HG02678 (cell line): ENCODE measurements at regions not wholly inside any gene's neighbourhood (a gene's known extent, or its start where the extent isn't known, plus 50 kb on each side); places are given as distances from the start of the nearest gene placed in this dataset.
"Not testable (repeated sequence)": the region's sequence is repeated elsewhere in the genome, so short reads cannot be mapped to it uniquely, and the experiment has no call there.

Experiments
- ATAC-seq: cut with Tn5 transposase; IDR thresholded peaks from one replicate; pipeline ENCODE4 v1.9.1; 2021; ENCODE audit warnings: mild to moderate bottlenecking, moderate library complexity; ENCODE audit not compliant: unreplicated experiment

- no peak for ATAC-seq
These were observed 73.9 kb downstream of the RMI1 start for GRCh38 chr9:84054341-84055010.

- ATAC-seq = no peak
These were observed 77.1 kb downstream of the RMI1 start for GRCh38 chr9:84057662-84058061.

GRCh38 chr9:84059936-84060335, 79.3 kb downstream of the RMI1 start:
- no peak for ATAC-seq

DNA sequence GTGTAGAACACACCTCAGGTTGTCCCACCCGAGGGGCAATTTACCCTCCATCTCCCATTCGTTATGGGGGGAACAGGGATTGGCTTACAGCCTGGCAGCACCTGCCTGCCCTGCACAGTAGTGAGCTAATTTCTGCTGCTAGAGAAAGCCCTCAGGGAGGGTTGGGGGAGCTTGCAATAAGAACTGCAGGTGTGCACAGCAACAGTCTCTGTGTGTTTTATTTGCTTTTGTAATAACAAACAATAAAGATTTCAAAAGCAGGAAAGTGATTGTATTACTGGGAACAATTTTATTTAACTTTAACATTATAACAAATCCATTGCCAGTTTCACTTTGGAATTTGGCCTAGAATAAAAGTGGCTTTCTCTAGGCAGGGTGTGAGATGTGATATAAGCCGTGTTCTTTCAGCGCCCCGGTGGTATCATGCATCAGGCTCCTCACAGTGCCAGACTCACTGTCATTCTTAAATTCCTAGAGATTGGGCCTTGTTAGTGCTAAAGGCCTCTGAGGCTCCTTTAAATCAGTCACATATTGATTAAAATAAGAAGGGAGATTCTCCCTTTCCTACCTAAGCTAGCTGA, 81.1 kb downstream of the RMI1 start:
- no peak for ATAC-seq

- ATAC-seq = no peak
These were observed 81.9 kb downstream of the RMI1 start for GRCh38 chr9:84062538-84062937.

DNA sequence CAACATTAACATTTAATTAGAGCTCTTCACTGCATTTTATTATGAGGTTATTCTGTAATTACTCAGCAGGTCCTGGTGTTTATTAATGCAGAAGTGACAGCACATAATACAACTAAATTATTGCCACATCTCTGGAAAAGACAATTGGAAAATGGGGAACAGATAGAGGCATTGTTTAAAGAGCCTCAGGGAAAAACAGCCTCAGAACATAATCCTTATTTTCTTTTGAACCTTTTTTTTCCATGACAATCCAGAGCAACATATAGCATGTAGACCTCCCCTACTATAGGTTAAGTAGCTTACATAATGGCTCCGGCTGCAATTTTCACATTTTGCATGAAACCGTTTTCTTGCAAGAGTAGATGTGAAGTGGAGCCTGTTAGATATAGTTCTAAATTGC, 87.2 kb downstream of the RMI1 start:
- no peak for ATAC-seq

DNA sequence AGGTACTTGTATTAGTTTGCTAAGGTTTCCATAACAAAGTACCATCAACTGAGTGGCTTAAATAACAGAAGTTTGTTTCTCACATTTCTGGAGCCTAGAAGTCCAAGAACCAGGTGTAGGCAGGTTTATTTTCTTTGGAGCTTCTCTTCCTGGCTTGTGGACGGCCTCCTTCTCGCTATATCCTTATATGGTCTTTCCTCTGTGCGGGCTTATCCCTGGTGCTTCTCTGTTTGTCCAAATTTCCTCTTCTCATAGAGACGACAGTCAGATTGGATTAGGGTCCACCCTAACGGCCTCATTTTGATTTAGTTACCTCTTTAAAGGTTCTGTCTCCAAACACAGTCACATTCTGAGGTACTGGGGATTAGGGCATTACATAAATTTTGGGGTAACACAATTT, 88.3 kb downstream of the RMI1 start:
- no peak for ATAC-seq

GRCh38 chr9:84070590-84070989, 90.0 kb downstream of the RMI1 start:
- no peak for ATAC-seq

GRCh38 chr9:84072621-84073180, 92.1 kb downstream of the RMI1 start:
- ATAC-seq = no peak

DNA sequence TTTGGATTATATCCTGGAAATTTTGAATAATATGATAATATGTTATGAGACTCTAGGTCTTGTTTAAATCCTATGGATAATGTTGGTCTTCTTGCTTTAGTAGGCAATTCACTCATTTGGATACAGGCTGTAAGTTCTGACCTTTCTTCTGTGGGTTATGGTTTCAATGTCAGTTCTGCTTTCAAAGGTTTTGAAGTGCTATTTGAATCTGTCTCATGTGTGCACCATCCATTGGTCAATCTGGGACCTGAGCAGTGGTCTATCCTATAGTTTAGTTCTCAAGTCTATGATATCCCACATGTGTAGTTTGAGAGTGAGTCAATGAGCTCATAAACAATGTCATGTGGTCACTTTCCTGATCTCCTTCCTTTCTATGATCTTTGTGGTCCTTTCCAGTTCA, 94.4 kb downstream of the RMI1 start:
- ATAC-seq = no peak

GRCh38 chr9:84076384-84076783, 95.8 kb downstream of the RMI1 start:
- ATAC-seq = no peak

- not testable (repeated sequence) for ATAC-seq
These were observed 97.2 kb downstream of the RMI1 start for GRCh38 chr9:84077816-84078215.

DNA sequence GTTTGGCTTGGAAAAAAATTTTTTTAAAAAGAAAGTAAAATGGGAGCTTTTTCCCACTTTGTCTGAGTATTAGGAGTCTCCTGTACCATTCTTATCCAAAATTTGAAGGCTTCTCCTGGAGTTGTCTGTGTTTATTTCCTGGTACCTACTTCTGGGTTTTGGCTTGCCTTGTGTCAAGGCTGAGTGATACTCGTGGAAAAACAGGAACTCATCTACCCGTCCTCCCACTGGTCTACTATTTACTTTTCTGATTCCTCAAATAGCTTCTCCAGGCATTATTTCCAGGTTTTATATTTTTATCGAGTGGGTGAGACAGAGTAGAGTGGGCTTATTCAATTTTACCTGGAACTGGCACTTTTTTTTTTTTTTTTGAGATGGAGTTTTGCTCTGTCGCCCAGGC, 99.4 kb downstream of the RMI1 start:
- no peak for ATAC-seq

DNA sequence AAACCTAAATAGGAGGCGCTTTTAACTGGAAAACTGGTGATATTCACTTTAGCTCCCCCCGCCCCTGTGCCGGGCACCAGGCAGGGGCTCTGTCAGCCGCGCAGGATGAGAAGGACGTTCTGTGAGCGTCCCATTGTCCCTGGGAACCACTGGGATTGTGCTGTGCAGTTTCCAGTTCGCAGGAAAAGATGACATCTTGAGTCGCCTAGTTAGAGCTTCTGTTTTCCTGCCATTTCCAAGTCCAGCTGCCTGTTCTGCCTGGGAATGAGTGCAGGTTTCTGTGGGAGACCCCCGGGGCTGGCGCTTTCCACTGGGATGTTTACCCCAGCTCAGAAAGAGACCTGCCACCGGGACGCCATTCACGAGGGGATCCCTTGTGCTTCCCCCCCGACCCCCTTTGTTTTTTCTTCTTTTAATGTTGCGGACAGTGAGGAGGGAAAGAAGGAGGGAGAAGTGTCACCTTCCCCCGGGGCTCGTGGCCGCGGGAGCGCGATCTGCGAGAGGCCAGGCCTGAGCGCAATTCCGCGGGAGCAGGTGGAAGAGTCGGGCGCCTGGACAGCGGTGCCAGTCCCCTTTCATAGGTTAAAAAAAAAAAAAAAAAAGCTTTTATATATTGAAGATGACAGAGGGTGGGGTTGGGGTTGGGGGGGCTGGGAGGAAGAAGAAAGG, 121.5 kb downstream of the RMI1 start:
- ATAC-seq = no peak

GRCh38 chr9:84103651-84104377, 123.2 kb downstream of the RMI1 start:
- ATAC-seq = no peak

DNA sequence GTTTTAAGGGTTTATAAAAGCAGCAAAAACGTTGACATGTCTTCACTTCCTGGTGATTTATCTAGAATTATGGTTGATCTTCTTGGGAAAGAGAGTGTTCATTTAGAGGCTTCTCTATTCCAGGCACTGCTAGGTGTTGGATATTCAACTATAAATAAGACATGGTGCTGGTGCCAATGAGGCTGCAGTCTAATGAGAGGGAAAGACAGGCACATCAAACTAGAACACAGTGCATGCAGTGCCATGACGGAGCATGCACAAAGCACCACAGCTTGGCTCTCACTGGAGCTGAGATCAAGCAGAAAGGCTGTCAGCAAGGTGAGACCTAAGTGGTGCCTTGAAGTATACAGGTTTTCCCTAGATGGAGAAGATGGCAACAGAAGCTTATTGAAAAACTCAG, 126.5 kb downstream of the RMI1 start:
- no peak for ATAC-seq

DNA sequence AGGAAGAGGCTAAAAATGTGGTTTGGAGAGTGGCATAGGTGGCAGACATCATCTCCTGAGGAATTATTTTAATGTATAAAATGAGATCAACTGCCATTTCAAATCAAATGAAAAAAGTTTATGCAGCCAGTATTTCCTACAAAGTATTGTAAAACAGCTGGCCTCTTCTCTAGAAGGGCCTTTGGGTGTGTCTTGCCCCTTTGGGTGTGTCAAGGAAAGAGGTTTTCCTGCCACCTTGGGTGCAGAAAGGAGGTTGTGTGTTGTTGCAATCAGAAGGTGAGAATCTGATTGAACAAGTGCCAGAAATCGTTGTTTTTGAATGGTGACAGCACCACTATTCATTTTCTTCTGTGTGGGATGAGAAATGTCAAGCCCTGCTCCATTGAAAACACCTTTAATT, 127.4 kb downstream of the RMI1 start:
- no peak for ATAC-seq

- ATAC-seq = no peak
These were observed 131.1 kb downstream of the RMI1 start for GRCh38 chr9:84111726-84112125.

GRCh38 chr9:84121991-84122523, 141.5 kb downstream of the RMI1 start:
- no peak for ATAC-seq

DNA sequence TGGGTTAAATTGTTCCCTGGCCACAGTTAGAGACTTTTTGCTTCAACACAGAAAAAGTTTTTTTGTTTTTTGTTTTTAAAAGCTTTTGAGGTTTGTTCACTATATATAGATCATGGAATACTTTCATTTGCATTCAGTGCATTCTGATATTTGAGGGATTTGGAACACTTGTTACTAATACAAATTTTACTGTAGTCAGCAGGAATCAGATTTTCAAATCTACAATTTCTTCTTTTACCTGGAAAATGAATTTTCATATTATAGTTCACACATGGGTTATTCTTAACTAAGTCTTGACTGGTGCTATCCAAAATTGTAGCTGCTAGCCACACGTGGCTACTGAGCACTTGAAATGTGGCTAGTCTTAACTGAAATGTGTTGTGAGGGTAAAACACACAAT, 142.0 kb downstream of the RMI1 start:
- no peak for ATAC-seq
